HK-2 (cell line): ENCODE measurements at regions not wholly inside any gene's neighbourhood (a gene's known extent, or its start where the extent isn't known, plus 50 kb on each side); places are given as distances from the start of the nearest gene placed in this dataset.
"Not testable (repeated sequence)": the region's sequence is repeated elsewhere in the genome, so short reads cannot be mapped to it uniquely, and the experiment has no call there.

Source experiments
- DNase-seq: peaks from one replicate; pipeline ENCODE4 v3.0.0-alpha.2; 2018; ENCODE audit not compliant: unreplicated experiment

DNA sequence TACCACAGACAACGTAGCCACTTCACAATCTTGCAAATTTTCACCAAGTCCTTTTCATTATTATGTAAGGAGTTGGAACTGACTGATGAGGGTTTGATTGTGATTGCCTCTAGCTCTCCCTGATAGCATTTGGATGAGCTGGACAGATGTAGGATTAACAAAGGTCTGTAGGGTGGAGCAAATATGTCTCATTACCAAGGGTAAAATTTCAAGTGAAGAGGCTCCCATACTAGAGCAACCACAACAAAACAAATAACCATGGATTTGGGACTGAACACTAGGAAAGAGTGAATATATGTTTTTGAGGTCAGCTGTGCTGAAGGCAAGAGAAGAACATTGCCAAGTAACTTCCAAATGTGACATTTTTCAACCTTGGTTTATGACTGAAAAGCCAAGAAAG lies 281.7 kb downstream of the NEBL start:
- no peak for DNase-seq

DNA sequence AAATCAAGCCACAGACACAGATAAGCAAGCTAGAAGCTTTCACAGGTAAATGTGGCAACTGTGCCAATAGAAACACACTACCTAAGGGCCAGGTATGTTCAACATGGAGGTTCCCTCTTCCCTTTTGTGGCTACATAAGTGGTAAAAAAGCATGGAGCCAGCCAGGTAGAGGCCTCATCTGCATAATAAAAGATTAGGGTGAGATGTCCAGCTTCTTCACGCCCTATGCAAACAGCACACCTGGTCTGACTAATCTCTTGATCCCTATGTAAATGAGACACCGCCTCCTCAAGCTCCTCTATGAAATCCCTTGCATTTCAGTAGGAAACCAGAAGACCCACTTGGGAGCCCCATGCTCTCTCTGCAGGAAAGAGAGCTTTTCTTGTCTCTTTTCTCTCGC lies 282.2 kb downstream of the NEBL start:
- DNase-seq: no peak

- no peak for DNase-seq
Measured at GRCh38 chr10:20608503-20608902, 288.6 kb downstream of the NEBL start.

DNA sequence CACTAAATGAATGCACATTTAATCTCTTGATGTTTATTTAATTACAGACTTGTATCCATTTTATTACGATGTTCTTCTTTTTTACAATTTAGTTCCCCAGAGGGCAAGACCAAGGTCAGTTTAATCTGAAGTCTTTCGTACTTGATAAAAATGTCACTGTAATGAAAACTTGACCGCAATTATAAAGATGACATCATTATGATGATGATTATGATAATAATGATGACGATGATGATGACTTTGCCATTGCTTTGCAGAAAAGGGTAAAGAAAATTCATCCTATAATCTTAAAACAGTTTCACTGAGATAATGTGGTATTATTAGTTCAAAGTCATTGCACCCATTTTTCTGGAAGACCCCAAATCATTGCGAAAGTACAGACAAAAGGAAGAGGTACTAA lies 290.1 kb downstream of the NEBL start:
- DNase-seq: no peak

DNA sequence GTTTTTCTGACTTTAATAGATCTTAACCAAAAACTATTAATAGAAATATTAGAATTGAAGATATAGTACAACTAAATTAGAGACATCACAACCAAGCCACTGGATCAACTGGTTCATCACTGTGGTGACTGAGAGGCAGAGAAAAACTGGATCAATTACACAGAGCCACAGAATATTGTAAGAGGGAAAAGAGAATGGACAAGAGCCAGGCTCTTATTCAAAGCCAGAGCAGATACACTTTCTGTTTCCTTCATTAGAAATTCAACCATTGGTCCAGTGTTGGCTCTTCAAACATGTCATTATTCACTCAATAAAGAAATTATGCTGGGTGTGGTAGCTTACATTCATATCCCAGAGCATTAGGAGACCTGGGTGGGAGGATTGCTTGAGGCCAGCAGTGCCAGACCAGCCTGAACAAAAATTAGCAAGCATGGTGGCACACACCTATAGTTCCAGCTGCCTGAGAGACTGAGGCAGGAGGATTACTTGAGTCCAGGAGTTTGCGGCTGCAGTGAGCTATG lies 295.1 kb downstream of the NEBL start:
- DNase-seq: no peak

DNA sequence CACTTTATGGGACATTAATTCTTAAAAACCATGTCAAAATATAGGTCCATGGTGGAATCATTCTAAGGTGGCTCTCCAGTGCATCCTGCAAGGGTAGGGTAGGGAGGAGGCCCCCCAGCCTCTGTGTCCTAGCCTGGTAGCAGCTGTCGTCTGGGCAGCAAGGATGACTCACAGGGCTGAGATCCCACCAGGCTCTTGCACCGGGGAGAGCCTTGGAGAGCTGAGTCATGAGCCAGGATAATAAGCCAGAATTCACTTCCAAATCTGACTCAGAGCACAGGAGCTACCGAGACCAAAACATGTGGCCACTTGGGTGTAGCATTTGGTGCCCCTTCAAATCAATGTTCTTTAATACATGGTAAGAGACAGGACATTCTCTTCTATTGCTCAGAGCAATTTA lies 298.5 kb downstream of the NEBL start:
- DNase-seq: peak; percentile 6

DNA sequence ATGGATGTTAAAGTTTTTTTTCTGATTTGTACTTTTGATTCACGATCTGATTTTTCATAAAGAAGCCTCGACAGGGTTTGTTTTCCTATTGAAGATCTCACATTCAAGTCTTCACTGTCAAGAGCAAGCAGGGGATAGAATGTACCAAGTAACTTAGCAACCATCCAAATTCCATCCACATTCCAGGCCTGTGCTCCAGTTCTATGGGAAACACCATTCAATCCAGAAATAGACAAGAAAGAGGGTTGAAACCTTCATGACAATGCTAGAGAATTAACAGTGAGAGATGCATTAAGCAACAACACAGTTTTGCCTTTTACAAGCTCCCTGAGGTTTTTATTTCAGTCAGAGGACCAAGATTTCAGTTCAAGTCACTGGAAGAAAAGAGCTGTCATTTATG lies 300.2 kb downstream of the NEBL start:
- no peak for DNase-seq

- no peak for DNase-seq
Measured at GRCh38 chr10:20596065-20596755, 300.9 kb downstream of the NEBL start.

DNA sequence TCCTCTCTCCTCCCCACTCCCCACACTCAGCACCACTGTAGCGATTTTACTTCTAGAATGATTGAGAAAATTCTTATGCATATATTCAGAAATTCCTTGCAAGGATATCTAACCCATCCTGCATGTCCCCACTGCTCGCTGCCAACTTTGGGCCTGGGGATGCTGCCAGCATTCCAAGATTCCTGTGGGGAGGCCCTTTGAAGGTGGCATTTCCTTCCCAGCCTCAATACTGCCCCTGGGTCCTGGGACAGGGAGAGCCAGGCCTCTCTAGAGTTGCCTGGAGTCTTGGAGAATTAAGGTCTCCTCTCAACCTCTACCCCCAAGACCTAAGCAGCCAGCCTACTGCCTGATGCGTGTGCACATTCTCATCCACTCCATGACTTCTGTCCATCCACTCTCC lies 303.5 kb downstream of the NEBL start:
- no peak for DNase-seq

DNA sequence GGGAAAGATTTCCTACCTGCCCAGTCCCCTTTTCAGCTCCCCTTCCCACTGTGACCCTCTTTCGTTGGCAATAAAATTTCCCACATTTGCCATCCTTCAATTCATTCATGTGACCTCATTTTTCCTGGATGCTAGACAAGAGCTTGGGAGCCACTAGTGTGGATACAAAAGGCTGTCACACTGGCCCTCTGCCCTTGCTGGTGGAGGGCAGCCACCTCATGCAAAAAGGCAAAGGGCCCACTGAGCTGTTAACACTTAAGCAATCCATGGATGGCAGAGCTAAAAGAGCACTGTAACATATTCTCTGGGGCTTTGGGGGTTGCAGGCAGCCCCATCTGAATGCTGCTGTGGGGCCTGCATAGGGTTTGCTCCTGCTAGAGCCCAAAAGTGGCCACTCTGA lies 315.1 kb downstream of the NEBL start:
- no peak for DNase-seq

DNA sequence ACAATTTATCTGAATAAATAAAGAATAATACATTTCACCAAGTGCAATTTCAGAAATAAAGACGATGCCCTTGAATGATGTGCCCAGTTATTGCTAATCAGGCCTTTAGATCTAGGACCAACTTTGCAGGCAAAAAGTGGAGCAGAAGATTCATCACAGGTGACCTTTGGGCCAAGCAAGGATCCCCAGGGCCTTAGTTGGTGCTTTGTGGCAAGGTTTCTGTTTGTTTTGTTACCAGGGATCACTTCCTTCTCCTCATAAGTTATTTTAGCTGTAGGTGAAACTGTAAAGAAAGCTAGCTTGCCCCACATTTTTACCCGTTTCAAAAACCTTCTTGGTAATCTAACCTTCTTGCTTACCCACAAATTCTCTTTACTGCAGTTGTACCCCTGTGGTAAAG lies 323.2 kb downstream of the NEBL start:
- DNase-seq: no peak

- not testable (repeated sequence) for DNase-seq
Measured at GRCh38 chr10:20555990-20556389, 341.1 kb downstream of the NEBL start.

DNA sequence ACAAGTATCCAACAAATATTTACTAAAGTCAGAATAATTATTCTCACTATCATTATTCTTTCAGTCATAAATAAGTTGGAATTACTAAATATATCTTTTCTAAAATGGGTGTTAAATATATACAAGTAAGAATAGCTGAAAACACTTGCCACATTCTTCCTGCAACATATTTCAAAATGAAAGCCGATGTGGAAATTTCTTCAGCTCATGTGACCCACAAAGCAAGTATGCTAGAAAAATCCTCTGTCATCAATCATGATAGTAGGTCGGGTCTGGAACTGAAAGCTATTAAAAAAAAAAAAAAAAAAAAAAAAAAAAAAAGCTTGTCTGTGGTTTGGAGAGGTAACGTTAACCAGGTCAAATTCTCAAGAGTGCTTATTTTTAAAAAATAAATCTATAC lies 344.7 kb downstream of the NEBL start:
- DNase-seq: no peak

GRCh38 chr10:20551761-20552160 lies 345.4 kb downstream of the NEBL start:
- no peak for DNase-seq

GRCh38 chr10:20535897-20536881 lies 360.9 kb downstream of the NEBL start:
- no peak for DNase-seq

DNA sequence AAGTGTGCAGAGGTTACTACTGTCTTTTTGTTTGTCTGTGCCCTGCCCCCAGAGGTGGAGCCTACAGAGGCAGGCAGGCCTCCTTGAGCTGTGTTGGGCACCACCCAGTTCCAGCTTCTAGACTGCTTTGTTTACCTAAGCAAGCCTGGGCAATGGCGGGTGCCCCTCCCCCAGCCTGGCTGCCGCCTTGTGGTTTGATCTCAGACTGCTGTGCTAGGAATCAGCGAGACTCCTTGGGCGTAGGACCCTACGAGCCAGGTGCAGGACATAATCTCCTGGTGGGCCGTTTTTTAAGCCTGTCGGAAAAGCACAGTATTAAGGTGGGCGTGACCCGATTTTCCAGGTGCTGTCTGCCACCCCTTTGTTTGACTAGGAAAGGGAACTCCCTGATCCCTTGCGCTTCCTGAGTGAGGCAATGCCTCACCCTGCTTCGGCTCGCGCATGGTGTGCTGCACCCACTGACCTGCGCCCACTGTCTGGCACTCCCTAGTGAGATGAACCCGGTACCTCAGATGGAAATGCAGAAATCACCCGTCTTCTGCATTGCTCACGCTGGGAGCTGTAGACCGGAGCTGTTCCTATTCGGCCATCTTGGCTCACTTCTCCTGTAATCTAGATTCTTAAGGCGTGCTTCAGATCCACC lies 365.7 kb downstream of the NEBL start:
- not testable (repeated sequence) for DNase-seq

- DNase-seq: no peak
Measured at GRCh38 chr10:20521186-20521585, 375.9 kb downstream of the NEBL start.

- DNase-seq: no peak
Measured at GRCh38 chr10:20515654-20516053, 381.5 kb downstream of the NEBL start.

DNA sequence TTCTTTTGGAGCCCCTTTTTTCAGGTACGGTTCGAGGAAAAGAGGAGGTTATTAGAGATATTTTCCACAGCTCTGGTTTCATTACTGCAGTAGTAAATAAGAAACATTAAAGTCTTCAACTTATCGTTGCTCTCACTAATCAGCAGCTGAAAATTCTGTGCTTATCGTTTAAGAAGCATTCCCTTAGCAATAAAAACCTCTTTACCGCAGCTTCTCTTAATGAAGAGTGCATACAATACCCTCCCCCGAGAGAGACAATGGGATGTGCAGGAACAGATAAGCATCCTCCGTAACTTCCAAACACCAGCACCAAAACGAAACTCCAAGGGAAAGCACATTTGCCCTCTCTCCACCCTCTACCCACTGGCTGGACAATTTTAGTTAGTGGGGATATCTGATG lies 384.5 kb downstream of the NEBL start:
- no peak for DNase-seq

DNA sequence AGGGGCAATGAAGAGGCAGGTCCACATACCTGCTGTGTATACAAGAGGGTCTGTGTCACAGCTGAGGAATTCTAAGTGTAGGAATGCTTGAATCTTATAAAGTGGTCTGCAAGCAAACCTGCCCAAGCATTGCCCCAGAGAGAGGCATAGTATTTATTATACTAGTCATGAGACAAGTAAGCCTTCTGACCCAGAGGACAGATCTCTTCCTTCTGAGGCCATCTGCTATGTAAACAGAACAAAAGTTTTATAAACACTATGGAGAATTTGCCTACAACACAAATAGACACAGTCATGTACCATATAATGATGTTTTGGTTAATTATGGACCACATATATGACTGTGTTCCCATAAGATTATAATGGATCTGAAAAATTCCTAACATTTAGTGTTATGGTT lies 388.2 kb downstream of the NEBL start:
- no peak for DNase-seq

DNA sequence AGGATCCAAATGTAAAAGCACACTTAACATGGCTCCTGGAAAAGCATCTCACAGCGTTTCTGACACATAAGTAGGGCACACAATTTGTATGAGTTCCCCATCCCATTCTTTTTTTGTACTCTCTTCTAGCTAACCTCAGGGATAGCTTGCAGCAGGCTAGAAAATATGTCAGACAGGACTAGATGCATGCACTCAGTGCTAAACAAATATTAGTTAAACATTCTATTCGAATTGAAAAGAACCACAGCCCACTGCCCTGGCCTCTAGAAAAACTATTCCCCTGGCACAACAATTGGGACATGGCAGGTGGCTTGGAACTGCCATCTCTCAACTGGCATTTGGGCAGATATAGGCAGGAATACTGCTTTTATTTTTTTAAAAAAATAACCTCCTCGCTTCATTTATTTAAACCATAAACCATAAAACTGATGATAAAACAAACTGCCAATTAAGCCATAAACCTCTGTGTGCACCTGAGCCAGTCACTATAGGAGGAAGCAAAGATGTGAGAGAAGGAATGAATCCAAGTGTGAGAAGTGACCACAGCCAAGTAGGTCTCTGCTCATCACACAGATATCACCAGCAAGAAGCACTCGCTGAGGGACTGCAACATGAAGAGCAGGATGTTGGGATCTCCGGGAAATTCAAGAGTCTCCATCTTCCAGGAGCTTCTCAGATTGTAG lies 394.1 kb downstream of the NEBL start:
- no peak for DNase-seq

GRCh38 chr10:20494474-20494873 lies 402.6 kb downstream of the NEBL start:
- DNase-seq: no peak
